ENCODE measurements at regions not wholly inside any gene's neighbourhood (a gene's known extent, or its start where the extent isn't known, plus 50 kb on each side); places are given as distances from the start of the nearest gene placed in this dataset.

DNA sequence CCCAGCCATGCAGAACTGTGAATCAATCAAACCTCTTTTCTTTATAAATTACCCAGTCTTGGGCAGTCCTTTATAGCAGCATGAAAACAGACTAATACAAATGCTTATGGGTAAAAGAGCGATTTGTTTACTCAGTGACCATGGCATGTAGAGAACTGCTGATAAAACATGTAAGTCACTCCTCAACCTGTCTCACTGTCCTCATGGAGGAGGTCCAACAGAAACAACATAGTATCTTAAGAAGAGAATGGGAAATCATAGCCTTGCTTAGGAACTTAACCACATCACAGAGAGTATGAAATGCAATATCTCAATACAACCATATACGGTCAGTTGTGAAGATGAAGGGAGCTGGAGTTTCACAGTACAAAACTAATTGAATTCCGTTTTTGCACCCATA is 1734.0 kb upstream of the RAG2 start:
- TF ChIP-seq, protein P1, sequence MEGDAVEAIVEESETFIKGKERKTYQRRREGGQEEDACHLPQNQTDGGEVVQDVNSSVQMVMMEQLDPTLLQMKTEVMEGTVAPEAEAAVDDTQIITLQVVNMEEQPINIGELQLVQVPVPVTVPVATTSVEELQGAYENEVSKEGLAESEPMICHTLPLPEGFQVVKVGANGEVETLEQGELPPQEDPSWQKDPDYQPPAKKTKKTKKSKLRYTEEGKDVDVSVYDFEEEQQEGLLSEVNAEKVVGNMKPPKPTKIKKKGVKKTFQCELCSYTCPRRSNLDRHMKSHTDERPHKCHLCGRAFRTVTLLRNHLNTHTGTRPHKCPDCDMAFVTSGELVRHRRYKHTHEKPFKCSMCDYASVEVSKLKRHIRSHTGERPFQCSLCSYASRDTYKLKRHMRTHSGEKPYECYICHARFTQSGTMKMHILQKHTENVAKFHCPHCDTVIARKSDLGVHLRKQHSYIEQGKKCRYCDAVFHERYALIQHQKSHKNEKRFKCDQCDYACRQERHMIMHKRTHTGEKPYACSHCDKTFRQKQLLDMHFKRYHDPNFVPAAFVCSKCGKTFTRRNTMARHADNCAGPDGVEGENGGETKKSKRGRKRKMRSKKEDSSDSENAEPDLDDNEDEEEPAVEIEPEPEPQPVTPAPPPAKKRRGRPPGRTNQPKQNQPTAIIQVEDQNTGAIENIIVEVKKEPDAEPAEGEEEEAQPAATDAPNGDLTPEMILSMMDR (IDR thresholded peaks at IDR 0.05): no peak
- TF ChIP-seq POLR2A (IDR thresholded peaks at IDR 0.05): no peak
